GM23248 (cell line): ENCODE measurements at regions not wholly inside any gene's neighbourhood (a gene's known extent, or its start where the extent isn't known, plus 50 kb on each side); places are given as distances from the start of the nearest gene placed in this dataset.
"Not testable (repeated sequence)": the region's sequence is repeated elsewhere in the genome, so short reads cannot be mapped to it uniquely, and the experiment has no call there.

Experiments used
- DNase-seq: peaks from one replicate; pipeline ENCODE4 v3.0.0-alpha.2; 2015
- H2AFZ ChIP-seq: fragments of 200-600 bp; sonication (generic); 2 replicates; pipeline ENCODE4 v1.6.1; 2016; ENCODE audit warnings: antibody characterized with exemption
- H3F3A ChIP-seq: fragments of 200-600 bp; sonication (generic); 2 replicates; pipeline ENCODE4 v1.6.1; 2016; ENCODE audit warnings: mild to moderate bottlenecking, antibody characterized with exemption, mixed run types; ENCODE audit not compliant: insufficient read depth
- H3K27ac ChIP-seq: fragments of 200-600 bp; sonication (generic); 2 replicates; pipeline ENCODE4 v1.5.1; 2016; ENCODE audit warnings: mild to moderate bottlenecking
- H3K27me3 ChIP-seq: fragments of 200-600 bp; sonication (generic); replicated peaks from 2 replicates; pipeline ENCODE4 v1.6.1; 2016; ENCODE audit warnings: mild to moderate bottlenecking; ENCODE audit not compliant: insufficient read depth
- H3K36me3 ChIP-seq: fragments of 200-600 bp; sonication (generic); 2 replicates; pipeline ENCODE4 v1.6.1; 2016; ENCODE audit warnings: low read depth, mild to moderate bottlenecking
- H3K4me1 ChIP-seq: fragments of 200-600 bp; sonication (generic); 2 replicates; pipeline ENCODE4 v1.6.1; 2016; ENCODE audit warnings: mild to moderate bottlenecking; ENCODE audit not compliant: insufficient read depth
- H3K4me2 ChIP-seq: fragments of 200-600 bp; sonication (generic); one replicate; pipeline ENCODE4 v1.6.1; 2016; ENCODE audit warnings: mild to moderate bottlenecking; ENCODE audit not compliant: unreplicated experiment
- H3K4me3 ChIP-seq: fragments of 200-600 bp; sonication (generic); 2 replicates; pipeline ENCODE4 v1.5.1; 2016; ENCODE audit warnings: mild to moderate bottlenecking
- H3K79me2 ChIP-seq: fragments of 200-600 bp; sonication (generic); 2 replicates; pipeline ENCODE4 v1.6.1; 2016; ENCODE audit warnings: mild to moderate bottlenecking; ENCODE audit not compliant: insufficient read depth
- H3K9ac ChIP-seq: fragments of 200-600 bp; sonication (generic); 2 replicates; pipeline ENCODE4 v1.6.1; 2016; ENCODE audit warnings: mild to moderate bottlenecking
- H3K9me2 ChIP-seq: fragments of 200-600 bp; sonication (generic); 2 replicates; pipeline ENCODE4 v1.6.1; 2016; ENCODE audit warnings: mixed run types, mild to moderate bottlenecking, moderate library complexity; ENCODE audit not compliant: insufficient read depth
- H3K9me3 ChIP-seq: fragments of 200-600 bp; sonication (generic); one replicate; pipeline ENCODE4 v1.6.1; 2017; ENCODE audit warnings: low read depth
- H4K20me1 ChIP-seq: fragments of 200-600 bp; sonication (generic); 2 replicates; pipeline ENCODE4 v1.6.0; 2016; ENCODE audit not compliant: insufficient read depth
- EZH2 ChIP-seq: fragments of 200-600 bp; sonication (generic); IDR thresholded peaks from 2 replicates; pipeline ENCODE4 v1.6.1; 2018; ENCODE audit warnings: antibody characterized with exemption, mild to moderate bottlenecking; ENCODE audit not compliant: insufficient read depth, poor library complexity, severe bottlenecking
- EZH2phosphoT487 ChIP-seq: fragments of 200-600 bp; sonication (generic); IDR thresholded peaks from 2 replicates; pipeline ENCODE4 v1.6.1; 2018; ENCODE audit warnings: antibody characterized with exemption, moderate library complexity, mild to moderate bottlenecking, low read depth; ENCODE audit not compliant: insufficient read depth
- WGBS, 2 experiments: methylation state at CpG; one replicate each; pipeline ENCODE4 v1.1.6; 2015 to 2017; ENCODE audit warnings: low lambda C conversion rate in 2 of 2, low coverage in 1 of 2; ENCODE audit errors: missing lambda C conversion rate in 2 of 2; 5-methylcytosine and 5-hydroxymethylcytosine counted together
- in situ Hi-C: fragments of 300-500 bp; cut with MboI; formaldehyde crosslinking; loops from 2 replicates; pipeline ENCODE4 v1.15.0; 2020

DNA sequence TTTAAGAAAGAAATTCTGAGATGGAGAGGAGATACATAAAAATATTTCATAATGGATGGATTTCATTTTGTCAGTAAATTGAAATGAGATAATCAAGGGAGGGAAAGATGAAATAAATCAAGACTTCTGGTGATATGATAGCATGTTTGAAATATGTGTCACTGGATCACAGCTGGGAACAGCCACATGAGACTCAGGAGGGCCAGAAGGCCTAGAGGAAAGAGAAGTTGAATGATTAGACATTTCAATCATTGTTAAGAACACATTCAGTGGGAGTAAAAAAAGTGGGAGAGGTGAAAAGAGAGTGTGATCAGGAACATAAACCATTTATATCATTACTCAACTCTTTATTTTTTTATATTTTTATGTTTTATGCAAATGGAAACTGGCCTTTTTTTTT lies 933.4 kb downstream of the KCNJ2 start:
- Histone ChIP-seq H3K27me3 (no peaks in the 10 kb centered on the region), H3F3A (no peaks in the 10 kb centered on the region), H3K9me2 (no peaks in the 10 kb centered on the region), H4K20me1 (no peaks in the 10 kb centered on the region), H3K4me3 (no peak overlapping the region), H3K4me2 (no peak overlapping the region), H3K9ac (no peak overlapping the region), H3K79me2 (no peaks in the 10 kb centered on the region), H3K36me3 (no peaks in the 10 kb centered on the region), H3K27ac (no peak overlapping the region), H2AFZ (no peak overlapping the region), H3K4me1 (no peaks in the 10 kb centered on the region), H3K9me3 (no peaks in the 10 kb centered on the region)
- TF ChIP-seq EZH2phosphoT487 = no peak
- TF ChIP-seq EZH2 = no peak
- no peak for DNase-seq
- in situ Hi-C loops = loop anchor here (25.0 kb wide), 1 partner anchor 1435 kb away; no protein-coding TSS in a partner anchor

DNA sequence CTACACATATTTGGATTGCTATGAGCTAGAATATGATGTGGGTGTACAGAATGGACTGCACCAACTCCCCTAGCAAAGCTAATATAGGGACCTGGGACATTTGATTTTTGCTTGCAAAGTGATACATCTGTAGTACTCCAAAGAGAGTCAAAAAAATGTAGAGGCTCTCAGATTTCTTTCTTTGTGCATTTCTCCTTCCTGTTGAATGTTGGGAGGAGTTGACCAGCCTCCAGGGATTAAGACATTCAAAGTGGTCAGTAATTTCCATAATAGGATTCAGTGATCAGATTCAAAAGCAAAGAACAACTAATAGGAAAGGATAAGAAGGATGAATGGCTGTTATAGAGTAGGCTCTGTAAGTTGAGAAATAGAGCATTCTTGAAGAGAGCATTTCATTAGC lies 934.9 kb downstream of the KCNJ2 start:
- no peaks in the 10 kb centered on the region for H3K4me1 ChIP-seq
- H3K79me2 ChIP-seq = no peaks in the 10 kb centered on the region
- no peak for DNase-seq
- no peaks in the 10 kb centered on the region for H3F3A ChIP-seq
- TF ChIP-seq EZH2 (no peak), EZH2phosphoT487 (no peak)
- no peak overlapping the region for H2AFZ ChIP-seq
- H3K9ac ChIP-seq = no peak overlapping the region
- H3K9me3 ChIP-seq = no peaks in the 10 kb centered on the region
- H3K9me2 ChIP-seq = no peaks in the 10 kb centered on the region
- in situ Hi-C loops = loop anchor here (25.0 kb wide), 1 partner anchor 1433 kb away; no protein-coding TSS in a partner anchor
- no peak overlapping the region for H3K4me3 ChIP-seq
- no peaks in the 10 kb centered on the region for H3K27me3 ChIP-seq
- H3K4me2 ChIP-seq = no peak overlapping the region
- H4K20me1 ChIP-seq = no peaks in the 10 kb centered on the region
- no peak overlapping the region for H3K27ac ChIP-seq
- no peaks in the 10 kb centered on the region for H3K36me3 ChIP-seq

DNA sequence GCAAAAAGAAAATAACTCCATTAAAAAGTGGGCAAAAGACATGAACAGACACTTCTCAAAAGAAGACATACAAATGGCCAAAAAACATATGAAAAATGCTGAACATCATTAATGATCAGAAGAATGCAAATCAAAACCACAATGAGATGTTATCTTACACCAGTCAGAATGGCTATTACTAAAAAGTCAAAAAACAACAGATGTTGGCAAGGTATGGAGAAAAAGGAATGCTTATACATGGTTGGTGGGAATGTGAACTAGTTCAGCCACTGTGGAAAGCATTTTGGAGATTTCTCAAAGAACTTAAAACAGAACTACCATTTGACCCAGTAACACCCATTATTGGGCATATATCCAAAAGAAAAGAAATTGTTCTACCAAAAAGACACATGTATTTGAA lies 936.7 kb downstream of the KCNJ2 start:
- not testable (repeated sequence) for H3K4me2 ChIP-seq, H3K9me3 ChIP-seq, H3K4me3 ChIP-seq, H3K27ac ChIP-seq, H3K27me3 ChIP-seq, DNase-seq, H3K4me1 ChIP-seq, H3K79me2 ChIP-seq, H2AFZ ChIP-seq, H3F3A ChIP-seq, H4K20me1 ChIP-seq, H3K9me2 ChIP-seq, H3K9ac ChIP-seq, H3K36me3 ChIP-seq
- in situ Hi-C loops = loop anchor here (25.0 kb wide), 1 partner anchor 1431 kb away; no protein-coding TSS in a partner anchor

DNA sequence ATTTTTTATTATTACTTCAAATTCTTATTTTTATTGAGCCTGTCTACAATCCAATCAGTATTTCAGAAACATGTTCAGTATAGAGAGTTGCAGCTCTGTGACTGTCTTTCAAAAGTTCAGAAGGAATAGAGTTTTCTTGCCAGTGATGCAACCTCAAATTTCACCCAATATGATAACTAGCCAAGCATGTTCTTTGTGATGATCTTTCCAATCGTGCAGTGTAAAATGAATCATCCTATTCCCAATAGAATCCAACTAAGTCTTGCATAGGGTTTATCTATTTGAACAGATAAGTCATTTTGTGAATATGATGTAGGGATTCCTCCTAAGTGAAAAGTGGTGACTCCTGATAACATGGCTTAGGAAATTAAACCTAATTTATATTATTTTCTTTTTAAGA lies 937.8 kb downstream of the KCNJ2 start:
- Histone ChIP-seq H3F3A (no peaks in the 10 kb centered on the region), H4K20me1 (no peaks in the 10 kb centered on the region), H2AFZ (no peak overlapping the region), H3K27me3 (no peaks in the 10 kb centered on the region), H3K9me3 (no peaks in the 10 kb centered on the region), H3K36me3 (no peaks in the 10 kb centered on the region), H3K4me1 (no peaks in the 10 kb centered on the region), H3K4me3 (no peak overlapping the region), H3K4me2 (no peak overlapping the region), H3K79me2 (no peaks in the 10 kb centered on the region), H3K9me2 (no peaks in the 10 kb centered on the region), H3K9ac (no peak overlapping the region), H3K27ac (no peak overlapping the region)
- DNase-seq = peak; percentile 11
- 2 to 8% methylated on average over 1 of the region's 1 CpG for WGBS, 2 experiments
- TF ChIP-seq EZH2 (no peak), EZH2phosphoT487 (no peak)
- in situ Hi-C loops = loop anchor here (25.0 kb wide), 1 partner anchor 1430 kb away; no protein-coding TSS in a partner anchor

DNA sequence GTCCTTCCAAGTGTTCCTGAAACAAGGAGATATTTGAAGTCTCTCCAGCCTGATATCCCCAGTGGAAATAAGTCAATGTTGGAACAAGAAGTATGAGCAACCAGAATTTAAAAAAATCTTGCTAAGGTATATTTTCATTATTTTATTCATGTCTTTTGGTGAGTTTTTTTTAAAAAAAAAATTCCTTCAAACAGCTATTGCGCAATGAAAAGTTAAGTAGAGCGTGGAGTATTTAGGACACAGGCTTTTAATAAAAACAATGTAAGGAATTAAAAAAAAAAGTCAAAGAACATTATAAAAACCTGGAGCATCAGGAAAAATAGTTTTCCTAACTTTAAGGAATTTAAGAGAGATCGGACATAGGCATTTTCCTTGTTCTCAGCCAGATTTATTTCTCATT lies 940.4 kb downstream of the KCNJ2 start:
- H3F3A ChIP-seq = no peaks in the 10 kb centered on the region
- in situ Hi-C loops = loop anchor here (25.0 kb wide), 1 partner anchor 1428 kb away; no protein-coding TSS in a partner anchor
- no peak for DNase-seq
- H3K79me2 ChIP-seq = no peaks in the 10 kb centered on the region
- WGBS, 2 experiments = 92 to 93% methylated on average over 3 of the region's 3 CpGs
- no peaks in the 10 kb centered on the region for H3K36me3 ChIP-seq
- no peaks in the 10 kb centered on the region for H3K4me1 ChIP-seq
- TF ChIP-seq EZH2phosphoT487 = no peak
- TF ChIP-seq EZH2 = no peak
- no peaks in the 10 kb centered on the region for H3K9me2 ChIP-seq
- no peaks in the 10 kb centered on the region for H3K9me3 ChIP-seq
- no peak overlapping the region for H3K4me3 ChIP-seq
- H3K27me3 ChIP-seq = no peaks in the 10 kb centered on the region
- H4K20me1 ChIP-seq = no peaks in the 10 kb centered on the region
- H3K4me2 ChIP-seq = no peak overlapping the region
- no peak overlapping the region for H2AFZ ChIP-seq
- H3K9ac ChIP-seq = no peak overlapping the region
- no peak overlapping the region for H3K27ac ChIP-seq
